WI38 (cell line): ENCODE measurements at regions not wholly inside any gene's neighbourhood (a gene's known extent, or its start where the extent isn't known, plus 50 kb on each side); places are given as distances from the start of the nearest gene placed in this dataset.

Experiments used
- H3K4me3 ChIP-seq: 2 replicates; pipeline ENCODE4 v1.5.1; 2011; ENCODE audit warnings: low read depth, mild to moderate bottlenecking, control low read depth, low read length
- CTCF ChIP-seq: IDR thresholded peaks from 2 replicates; pipeline ENCODE4 v1.5.1; 2012; ENCODE audit warnings: low read depth, mild to moderate bottlenecking, control low read depth, low read length

GRCh38 chr15:62573876-62574275 is 408.8 kb upstream of the C2CD4B start:
- no peak for TF ChIP-seq CTCF
- H3K4me3 ChIP-seq: no peak overlapping the region

- no peak overlapping the region for H3K4me3 ChIP-seq
- no peak for TF ChIP-seq CTCF
Measured at GRCh38 chr15:62578546-62578945, 413.5 kb upstream of the C2CD4B start.

GRCh38 chr15:62578960-62579359 is 413.9 kb upstream of the C2CD4B start:
- no peak overlapping the region for H3K4me3 ChIP-seq
- no peak for TF ChIP-seq CTCF

GRCh38 chr15:62579842-62580241 is 414.8 kb upstream of the C2CD4B start:
- no peak for TF ChIP-seq CTCF
- no peak overlapping the region for H3K4me3 ChIP-seq

GRCh38 chr15:62582580-62582979 is 417.5 kb upstream of the C2CD4B start:
- no peak for TF ChIP-seq CTCF
- H3K4me3 ChIP-seq: no peak overlapping the region

GRCh38 chr15:62584301-62585235 is 419.5 kb upstream of the C2CD4B start:
- H3K4me3 ChIP-seq: no peak overlapping the region
- no peak for TF ChIP-seq CTCF

- TF ChIP-seq CTCF: no peak
- H3K4me3 ChIP-seq: no peak overlapping the region
Measured at GRCh38 chr15:62588938-62589670, 424.0 kb upstream of the C2CD4B start.
